Natural killer cell treated with Interleukin-12 subunit alpha and Interleukin-12 subunit beta and Interleukin-15 and Interleukin-18, amount 100 ng/mL, for 72 hours (primary cell): ENCODE measurements at regions not wholly inside any gene's neighbourhood (a gene's known extent, or its start where the extent isn't known, plus 50 kb on each side); places are given as distances from the start of the nearest gene placed in this dataset.

Experiments
- ATAC-seq, 2 donors: fragments of 150-1000 bp; cut with Tn5 transposase in 1 of 2; sonication (Bioruptor Pico), chemical (Tn5 transposase) in 1 of 2; 2 replicates each; pipeline ENCODE4 v1.10.0; 2021
- DNase-seq: peaks from one replicate; pipeline ENCODE4 v3.0.0; 2022; ENCODE audit warnings: low spot score
- H3K27ac Mint-ChIP-seq, 2 donors: 1 replicate in 1 of 2; 2 replicates in 1 of 2; pipeline ENCODE4 v1.8.0; 2022; ENCODE audit warnings: mixed read lengths in 2 of 2, mild to moderate bottlenecking in 1 of 2, moderate library complexity in 1 of 2
- H3K27me3 Mint-ChIP-seq, 2 donors: 1 replicate in 1 of 2; 2 replicates in 1 of 2; pipeline ENCODE4 v1.8.0; 2022; ENCODE audit warnings: mixed read lengths in 2 of 2
- H3K36me3 Mint-ChIP-seq: one replicate; pipeline ENCODE4 v1.8.0; 2022; ENCODE audit warnings: mixed read lengths
- H3K4me1 Mint-ChIP-seq, 2 donors: 1 replicate in 1 of 2; 2 replicates in 1 of 2; pipeline ENCODE4 v1.8.0; 2022; ENCODE audit warnings: low read depth in 2 of 2, mixed read lengths in 2 of 2, mild to moderate bottlenecking in 1 of 2
- H3K4me3 Mint-ChIP-seq: one replicate; pipeline ENCODE4 v1.8.0; 2022; ENCODE audit warnings: mixed read lengths
- H3K9me3 Mint-ChIP-seq: 2 replicates; pipeline ENCODE4 v1.8.0; 2022; ENCODE audit warnings: mixed read lengths

- ATAC-seq (no peak), DNase-seq (no peak)
- H3K36me3 Mint-ChIP-seq = no peaks in the 10 kb centered on the region
- H3K9me3 Mint-ChIP-seq = no peaks in the 10 kb centered on the region
- peaks cover 25 to 41% of the 10 kb centered on the region in 2 donors for H3K27me3 Mint-ChIP-seq
- H3K4me3 Mint-ChIP-seq = no peak overlapping the region
- no peak overlapping the region for H3K27ac Mint-ChIP-seq
- H3K4me1 Mint-ChIP-seq = no peaks in the 10 kb centered on the region
These were observed 203.4 kb upstream of the FOXF1 start for GRCh38 chr16:86306811-86307513.

DNA sequence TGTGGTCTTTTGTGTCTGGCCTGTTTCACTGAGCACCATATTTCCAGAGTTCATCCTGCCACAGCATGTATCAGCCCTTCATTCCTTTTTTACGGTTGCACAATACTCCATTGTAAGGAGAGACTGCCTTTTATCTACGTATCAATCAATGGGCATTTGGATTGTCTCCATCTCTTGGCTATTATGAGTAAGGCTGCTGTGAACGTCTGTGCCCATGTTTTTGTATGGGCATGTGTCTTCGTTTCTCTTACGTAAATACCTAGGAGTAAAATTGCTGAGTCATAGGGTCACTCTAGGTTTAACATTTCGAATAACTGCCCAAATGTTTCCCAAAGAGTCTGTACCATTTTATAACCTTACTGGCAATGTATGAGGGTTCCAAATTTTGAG is 202.8 kb upstream of the FOXF1 start:
- Mint-ChIP-seq H3K27me3 (peaks cover 20 to 41% of the 10 kb centered on the region in 2 donors), H3K4me1 (no peaks in the 10 kb centered on the region), H3K9me3 (no peaks in the 10 kb centered on the region), H3K36me3 (no peaks in the 10 kb centered on the region), H3K4me3 (no peak overlapping the region), H3K27ac (no peak overlapping the region)
- DNase-seq (no peak), ATAC-seq (no peak)

- H3K4me3 Mint-ChIP-seq = no peak overlapping the region
- no peaks in the 10 kb centered on the region for H3K36me3 Mint-ChIP-seq
- no peak overlapping the region for H3K27ac Mint-ChIP-seq
- peaks cover 17 to 40% of the 10 kb centered on the region in 2 donors for H3K27me3 Mint-ChIP-seq
- peak in 1 of 2 donors; percentile 20 for ATAC-seq
- no peaks in the 10 kb centered on the region for H3K4me1 Mint-ChIP-seq
- H3K9me3 Mint-ChIP-seq = no peaks in the 10 kb centered on the region
- no peak for DNase-seq
These were observed 201.8 kb upstream of the FOXF1 start for GRCh38 chr16:86308514-86308913.

DNA sequence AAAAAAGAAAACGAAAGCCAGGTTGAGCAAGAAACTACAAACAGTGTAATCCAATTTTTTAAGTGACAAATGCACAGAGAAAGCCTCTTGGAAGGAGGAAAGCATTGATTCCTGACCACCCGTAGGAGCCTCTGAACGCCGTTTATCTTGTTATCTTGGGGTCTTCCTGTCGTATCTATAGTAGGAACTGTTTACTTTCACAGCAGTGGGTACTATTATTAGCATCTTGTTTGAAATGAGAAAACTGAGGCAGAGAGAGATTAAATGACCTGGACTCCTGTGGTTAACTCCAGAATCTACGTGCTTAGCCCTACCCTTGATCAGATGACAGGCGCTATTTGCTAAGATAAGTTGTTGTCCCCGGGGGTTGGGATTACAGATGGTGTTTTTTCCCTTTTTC is 196.7 kb upstream of the FOXF1 start:
- no peaks in the 10 kb centered on the region for H3K36me3 Mint-ChIP-seq
- no peak for ATAC-seq
- H3K4me1 Mint-ChIP-seq = no peaks in the 10 kb centered on the region
- peaks cover 3 to 14% of the 10 kb centered on the region in 2 donors for H3K27me3 Mint-ChIP-seq
- no peaks in the 10 kb centered on the region for H3K9me3 Mint-ChIP-seq
- no peak for DNase-seq
- no peak overlapping the region for H3K27ac Mint-ChIP-seq
- H3K4me3 Mint-ChIP-seq = no peak overlapping the region

DNA sequence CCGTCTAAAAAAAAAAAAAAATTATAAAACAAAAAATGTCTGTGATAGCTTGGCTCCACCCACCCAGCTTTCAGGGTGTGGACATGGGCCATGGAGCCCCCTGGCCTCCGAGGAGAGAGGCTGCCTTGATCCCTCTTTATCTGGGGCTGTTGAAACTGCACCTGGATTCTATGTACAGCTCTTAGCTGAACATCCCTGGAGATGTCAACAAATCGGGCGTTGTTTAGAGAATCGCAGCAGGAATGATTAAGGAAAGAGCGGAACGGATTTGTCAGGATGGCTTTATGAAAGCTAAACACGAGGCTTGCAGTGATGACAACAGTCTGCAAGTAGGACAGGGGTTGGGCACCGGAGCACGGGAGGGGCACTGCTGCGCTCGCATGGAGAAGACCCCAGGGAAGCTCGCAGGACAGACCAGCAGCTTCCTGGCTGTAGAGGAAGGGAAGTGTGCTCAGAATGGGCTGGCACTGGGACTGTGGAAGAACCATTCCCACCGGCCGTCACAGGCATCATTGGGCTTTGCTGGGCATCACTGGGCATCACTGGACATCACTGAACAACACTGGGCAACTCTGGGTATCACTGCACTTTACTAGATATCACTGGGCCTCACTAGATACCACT is 195.8 kb upstream of the FOXF1 start:
- H3K27ac Mint-ChIP-seq = no peak overlapping the region
- no peak for ATAC-seq
- H3K36me3 Mint-ChIP-seq = no peaks in the 10 kb centered on the region
- no peak overlapping the region for H3K4me3 Mint-ChIP-seq
- H3K27me3 Mint-ChIP-seq = peaks cover 3 to 14% of the 10 kb centered on the region in 2 donors
- H3K9me3 Mint-ChIP-seq = no peaks in the 10 kb centered on the region
- no peak for DNase-seq
- no peaks in the 10 kb centered on the region for H3K4me1 Mint-ChIP-seq

DNA sequence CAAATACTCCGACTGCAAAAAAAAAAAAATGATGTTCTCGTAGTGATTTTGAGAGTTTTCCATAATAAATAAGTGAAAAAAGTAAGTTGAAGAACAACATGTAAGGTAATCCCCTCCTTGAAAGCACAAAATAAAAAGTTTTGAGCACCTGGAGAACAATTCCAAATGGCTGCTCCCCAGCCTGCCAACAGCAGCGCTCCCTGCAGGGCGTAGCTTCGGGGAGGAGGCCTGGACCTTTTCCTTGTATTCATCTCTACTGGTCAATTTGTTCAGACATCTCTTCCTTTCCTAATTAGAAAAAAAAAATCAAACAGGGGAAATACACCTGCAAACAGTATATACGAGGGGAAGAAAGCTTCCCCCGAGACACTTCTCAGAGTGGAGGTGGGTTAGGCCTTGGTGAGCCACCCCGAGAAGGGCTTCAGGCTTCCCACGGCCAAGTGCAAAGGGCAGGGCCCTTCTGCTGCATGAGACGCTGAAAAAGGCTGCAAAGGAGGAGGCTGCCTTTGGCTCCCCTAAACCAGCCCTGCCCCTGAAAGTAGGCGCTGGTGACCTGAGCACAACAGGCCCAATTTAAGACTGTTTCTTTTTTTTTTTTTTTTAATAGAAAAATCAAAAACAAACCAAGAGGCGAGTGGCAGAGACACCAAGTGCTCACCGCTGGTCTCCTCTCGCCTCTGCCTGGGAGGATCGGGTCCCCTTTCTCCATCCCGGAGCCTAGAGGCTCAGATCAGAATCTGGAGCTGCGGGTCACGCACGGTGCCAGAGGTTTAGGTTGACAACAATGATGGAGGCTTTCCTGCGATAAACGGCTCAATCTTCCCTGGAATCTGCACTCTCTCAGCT is 193.1 kb upstream of the FOXF1 start:
- DNase-seq (no peak), ATAC-seq (peak in 1 of 2 donors; percentile 51)
- peaks cover 3 to 10% of the 10 kb centered on the region in 2 donors for H3K27me3 Mint-ChIP-seq
- H3K4me1 Mint-ChIP-seq = no peaks in the 10 kb centered on the region
- no peak overlapping the region for H3K4me3 Mint-ChIP-seq
- no peaks in the 10 kb centered on the region for H3K9me3 Mint-ChIP-seq
- H3K36me3 Mint-ChIP-seq = no peaks in the 10 kb centered on the region
- no peak overlapping the region for H3K27ac Mint-ChIP-seq

GRCh38 chr16:86317813-86318650 is 192.3 kb upstream of the FOXF1 start:
- no peaks in the 10 kb centered on the region for H3K4me1 Mint-ChIP-seq

DNA sequence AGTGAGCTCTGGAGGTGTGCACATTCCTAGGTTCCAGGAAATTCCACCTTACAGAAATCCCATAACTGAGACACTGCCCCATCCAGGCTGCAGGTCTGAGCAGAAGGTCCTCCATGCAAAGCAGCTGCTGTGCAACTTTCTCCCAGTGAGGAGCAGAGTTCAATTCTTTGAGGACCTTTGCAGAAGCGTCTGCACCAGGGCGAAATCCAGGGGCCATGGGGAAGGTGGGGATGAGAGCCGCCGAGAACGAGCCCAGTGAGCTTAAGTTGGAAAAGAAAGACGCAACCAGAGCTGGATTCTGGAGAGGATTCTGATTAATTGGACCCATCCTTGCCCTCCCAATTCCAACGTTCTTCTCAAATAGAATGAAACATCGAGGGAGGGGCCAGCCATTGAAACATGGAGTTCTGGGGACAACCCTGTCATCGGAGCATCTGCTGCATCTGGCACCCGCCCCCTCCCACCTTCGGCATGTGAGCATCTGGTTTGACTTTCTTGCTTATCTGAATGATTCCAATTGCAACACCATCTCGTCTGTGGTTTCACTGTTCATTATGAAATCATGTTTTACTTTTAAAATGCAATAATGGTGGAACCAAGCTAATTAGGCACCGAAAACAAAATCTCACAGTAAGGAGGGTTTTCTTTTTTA is 190.6 kb upstream of the FOXF1 start:
- DNase-seq (no peak), ATAC-seq (no peak)
- no peak overlapping the region for H3K4me3 Mint-ChIP-seq
- no peaks in the 10 kb centered on the region for H3K36me3 Mint-ChIP-seq
- H3K27ac Mint-ChIP-seq = no peak overlapping the region
- H3K9me3 Mint-ChIP-seq = no peaks in the 10 kb centered on the region
- H3K4me1 Mint-ChIP-seq = no peaks in the 10 kb centered on the region
- peaks cover 6 to 12% of the 10 kb centered on the region in 2 donors for H3K27me3 Mint-ChIP-seq

More at GRCh38 chr16:86317813-86318650, 192.3 kb upstream of the FOXF1 start:
- Mint-ChIP-seq H3K9me3 (no peaks in the 10 kb centered on the region), H3K27me3 (peaks cover 6 to 12% of the 10 kb centered on the region in 2 donors), H3K27ac (no peak overlapping the region), H3K4me3 (no peak overlapping the region), H3K36me3 (no peaks in the 10 kb centered on the region)
- no peak for DNase-seq
- ATAC-seq = peak in 1 of 2 donors; percentile 63

DNA sequence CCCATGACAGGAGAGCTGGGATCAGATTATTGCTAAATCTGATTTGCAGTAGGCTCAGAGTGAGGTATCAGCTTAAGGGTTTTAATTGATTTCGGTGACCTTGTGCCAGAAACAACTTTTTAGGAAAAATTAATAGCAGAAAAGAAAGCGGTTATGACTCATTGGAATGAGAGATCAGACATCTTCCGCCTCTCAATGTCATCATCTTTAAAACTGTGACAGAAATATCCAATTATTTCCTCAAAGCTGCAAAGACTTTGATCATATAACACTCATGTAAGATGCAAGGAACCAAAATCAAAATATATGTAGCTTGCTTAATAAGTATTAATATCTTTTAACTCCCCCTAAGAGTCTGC is 190.1 kb upstream of the FOXF1 start:
- Mint-ChIP-seq H3K4me3 (no peak overlapping the region), H3K9me3 (no peaks in the 10 kb centered on the region), H3K4me1 (no peaks in the 10 kb centered on the region), H3K27ac (no peak overlapping the region), H3K36me3 (no peaks in the 10 kb centered on the region), H3K27me3 (peaks cover 6 to 12% of the 10 kb centered on the region in 2 donors)
- DNase-seq (no peak), ATAC-seq (no peak)

- Mint-ChIP-seq H3K27ac (no peak overlapping the region), H3K27me3 (peaks cover 9 to 19% of the 10 kb centered on the region in 2 donors), H3K4me1 (no peaks in the 10 kb centered on the region), H3K9me3 (no peaks in the 10 kb centered on the region), H3K4me3 (no peak overlapping the region), H3K36me3 (no peaks in the 10 kb centered on the region)
- DNase-seq (no peak), ATAC-seq (no peak)
These were observed 188.8 kb upstream of the FOXF1 start for GRCh38 chr16:86321491-86321890.

DNA sequence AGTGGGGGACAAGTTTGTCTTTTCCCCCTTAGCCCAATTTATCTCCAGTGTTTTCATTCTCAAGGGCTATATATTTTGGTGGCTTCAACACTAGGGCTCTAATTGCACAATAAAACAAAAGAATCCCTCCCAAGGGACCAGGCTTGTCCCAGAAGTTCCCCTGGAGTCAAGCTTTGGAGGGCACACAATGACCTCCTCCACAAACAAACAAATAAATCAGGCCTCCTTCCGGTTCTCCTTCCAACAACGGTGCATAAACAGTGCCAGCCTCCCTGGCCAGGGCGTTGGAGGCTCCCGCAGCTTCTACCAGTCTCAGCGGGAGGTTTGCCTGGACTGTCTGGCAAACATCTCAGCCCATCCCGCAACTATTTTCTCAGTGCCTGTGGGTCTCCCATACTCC is 188.0 kb upstream of the FOXF1 start:
- Mint-ChIP-seq H3K27ac (no peak overlapping the region), H3K4me1 (no peaks in the 10 kb centered on the region), H3K27me3 (peaks cover 9 to 19% of the 10 kb centered on the region in 2 donors), H3K4me3 (no peak overlapping the region), H3K36me3 (no peaks in the 10 kb centered on the region), H3K9me3 (no peaks in the 10 kb centered on the region)
- ATAC-seq = no peak
- no peak for DNase-seq

- H3K4me1 Mint-ChIP-seq = no peaks in the 10 kb centered on the region
- H3K9me3 Mint-ChIP-seq = no peaks in the 10 kb centered on the region
- DNase-seq (no peak), ATAC-seq (no peak)
- H3K36me3 Mint-ChIP-seq = no peaks in the 10 kb centered on the region
- H3K27me3 Mint-ChIP-seq = peaks cover 11 to 19% of the 10 kb centered on the region in 2 donors
- H3K27ac Mint-ChIP-seq = no peak overlapping the region
- H3K4me3 Mint-ChIP-seq = no peak overlapping the region
These were observed 187.5 kb upstream of the FOXF1 start for GRCh38 chr16:86322806-86323205.

- H3K27ac Mint-ChIP-seq = no peak overlapping the region
These were observed 186.0 kb upstream of the FOXF1 start for GRCh38 chr16:86324320-86324719.

More at GRCh38 chr16:86324320-86324719, 186.0 kb upstream of the FOXF1 start:
- no peak overlapping the region for H3K4me3 Mint-ChIP-seq
- H3K27me3 Mint-ChIP-seq = peaks cover 13 to 23% of the 10 kb centered on the region in 2 donors
- no peaks in the 10 kb centered on the region for H3K9me3 Mint-ChIP-seq
- no peaks in the 10 kb centered on the region for H3K4me1 Mint-ChIP-seq
- DNase-seq = no peak
- ATAC-seq = no peak
- H3K36me3 Mint-ChIP-seq = no peaks in the 10 kb centered on the region
